ENCODE measurements at regions not wholly inside any gene's neighbourhood (a gene's known extent, or its start where the extent isn't known, plus 50 kb on each side); places are given as distances from the start of the nearest gene placed in this dataset.

DNA sequence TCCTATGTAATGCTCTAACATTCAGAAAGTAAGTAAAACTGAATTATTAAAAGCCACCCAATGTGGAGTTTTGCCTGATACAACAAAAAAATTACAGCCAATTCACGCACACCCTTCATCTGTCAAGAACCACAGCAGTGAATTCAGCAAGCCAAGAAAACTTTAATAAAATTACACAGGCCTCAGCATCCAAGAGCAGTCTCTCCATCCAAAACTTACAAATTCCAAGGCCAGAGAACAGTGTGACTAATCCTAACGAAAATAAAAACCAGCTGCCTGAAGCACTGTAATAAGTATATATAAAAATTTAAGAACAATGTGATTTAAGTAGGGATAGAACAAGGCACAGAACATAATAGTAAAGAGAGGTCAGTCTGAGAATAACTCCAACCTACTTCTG is 54.2 kb downstream of the SIX6 start:
- DNase-seq (ENCODE audit: low spot score in 2 of 2) (no peak), ATAC-seq (no peak)
- Mint-ChIP-seq H3K27ac (no peak overlapping the region), H3K9me3 (no peaks in the 10 kb centered on the region), H3K36me3 (no peaks in the 10 kb centered on the region)

DNA sequence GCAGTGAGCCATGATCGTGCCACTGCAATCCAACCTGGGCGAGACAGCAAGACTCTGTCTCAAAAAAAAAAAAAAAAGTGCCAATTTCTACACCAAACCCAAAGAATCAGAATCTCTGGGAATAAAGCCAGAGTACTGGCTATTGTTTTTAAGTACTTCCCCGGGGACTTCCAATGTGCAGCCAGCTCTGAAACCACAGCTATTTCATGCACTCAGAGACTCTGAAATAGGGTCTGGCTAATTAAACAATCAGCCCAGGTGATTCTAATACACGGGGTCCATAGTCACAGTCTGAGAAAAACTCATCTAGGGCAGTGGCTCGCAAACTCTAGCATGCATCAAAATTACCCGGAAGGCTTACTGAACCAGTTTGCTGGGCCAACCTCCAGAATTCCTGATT is 56.3 kb downstream of the SIX6 start:
- H3K27ac Mint-ChIP-seq, result no peak overlapping the region

DNA sequence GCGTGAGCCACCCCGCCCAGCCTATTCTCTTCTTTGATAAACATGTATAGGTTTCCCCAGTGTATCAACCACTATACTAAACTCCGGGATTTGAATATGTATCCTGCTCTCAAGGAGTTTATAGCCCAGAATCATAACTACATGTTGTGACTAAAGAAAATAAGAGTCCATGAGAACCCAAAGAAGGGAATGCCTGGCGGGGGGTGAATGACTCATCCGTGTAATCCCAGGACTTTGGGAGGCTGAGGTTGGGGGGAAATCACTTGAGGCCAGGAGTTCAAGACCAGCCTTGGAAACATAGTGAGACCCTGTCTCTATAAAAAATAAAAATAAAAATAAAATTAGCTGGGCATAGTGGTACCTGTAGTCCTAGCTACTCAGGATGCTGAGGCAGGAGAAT is 57.2 kb downstream of the SIX6 start:
- ATAC-seq (no peak), DNase-seq (ENCODE audit: low spot score in 2 of 2) (no peak)
- Mint-ChIP-seq H3K27ac (no peak overlapping the region), H3K36me3 (no peaks in the 10 kb centered on the region), H3K9me3 (no peaks in the 10 kb centered on the region)

More for the DNA sequence above, 56.3 kb downstream of the SIX6 start:
- H3K9me3 Mint-ChIP-seq, result no peaks in the 10 kb centered on the region
- no peaks in the 10 kb centered on the region for H3K36me3 Mint-ChIP-seq
- ATAC-seq (no peak), DNase-seq (ENCODE audit: low spot score in 2 of 2) (no peak)

DNA sequence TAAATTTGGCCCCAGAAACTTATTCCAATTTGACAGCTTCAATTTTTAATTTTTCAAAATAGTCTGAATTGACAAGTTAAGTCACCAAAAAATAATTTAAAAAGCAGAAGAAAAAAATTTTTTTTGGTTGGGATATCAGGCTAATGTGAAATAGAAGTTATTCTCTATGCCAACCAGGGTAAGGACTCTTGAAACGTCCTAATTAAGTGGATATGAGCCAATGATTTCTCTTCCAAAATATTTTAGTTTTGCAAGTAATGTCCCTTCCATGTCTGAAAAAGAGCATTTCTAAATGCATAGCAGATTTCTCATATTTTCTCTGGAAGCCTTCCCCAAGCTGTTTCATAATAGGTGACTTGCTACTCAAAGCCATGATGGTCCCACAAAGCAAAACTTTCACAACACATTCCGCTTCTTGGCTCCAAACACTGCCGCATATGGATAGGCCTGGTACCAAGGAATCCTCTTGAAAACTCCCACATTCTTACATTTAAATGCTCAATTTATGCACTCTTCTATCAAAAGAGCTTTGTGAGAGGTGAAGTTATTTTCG is 65.1 kb downstream of the SIX6 start:
- no peak overlapping the region for H3K27ac Mint-ChIP-seq
- DNase-seq (ENCODE audit: low spot score in 2 of 2), result no peak
- H3K9me3 Mint-ChIP-seq, result no peaks in the 10 kb centered on the region
- no peaks in the 10 kb centered on the region for H3K36me3 Mint-ChIP-seq
- no peak for ATAC-seq

GRCh38 chr14:60575008-60575407 is 66.1 kb downstream of the SIX6 start:
- DNase-seq (ENCODE audit: low spot score in 2 of 2), result no peak
- Mint-ChIP-seq H3K36me3 (no peaks in the 10 kb centered on the region), H3K27ac (no peak overlapping the region), H3K9me3 (no peaks in the 10 kb centered on the region)
- no peak for ATAC-seq

DNA sequence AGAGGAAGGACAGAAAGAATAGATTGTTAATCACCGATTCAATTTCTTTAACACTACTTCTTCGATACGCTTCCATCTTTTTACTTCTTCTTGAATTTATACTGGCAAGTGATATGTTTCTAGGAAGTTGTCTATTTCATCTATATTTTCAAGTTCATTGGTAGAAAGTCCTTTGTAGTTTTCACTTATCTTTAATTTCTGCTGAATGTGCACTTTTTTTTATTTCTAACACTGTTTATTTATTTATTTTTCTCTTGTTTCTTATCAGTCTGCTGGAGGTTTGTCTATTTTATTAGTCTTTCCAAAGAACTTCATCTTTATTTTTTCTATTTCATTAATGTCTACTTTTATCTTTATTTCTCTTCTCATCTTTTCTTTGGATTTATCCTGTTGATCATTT is 63.6 kb downstream of the SIX1 start:
- no peaks in the 10 kb centered on the region for H3K36me3 Mint-ChIP-seq
- no peak overlapping the region for H3K27ac Mint-ChIP-seq
- H3K9me3 Mint-ChIP-seq, result no peaks in the 10 kb centered on the region
- DNase-seq (ENCODE audit: low spot score in 2 of 2), result no peak
- ATAC-seq, result no peak

GRCh38 chr14:60589442-60589841 is 59.8 kb downstream of the SIX1 start:
- Mint-ChIP-seq H3K27ac (no peak overlapping the region), H3K9me3 (no peaks in the 10 kb centered on the region), H3K36me3 (no peaks in the 10 kb centered on the region)
- ATAC-seq, result peak; percentile 28 to 68
- DNase-seq (ENCODE audit: low spot score in 2 of 2), result no peak

- ATAC-seq (peak; percentile 66 to 79), DNase-seq (ENCODE audit: low spot score in 2 of 2) (no peak)
- Mint-ChIP-seq H3K27ac (no peak overlapping the region), H3K9me3 (no peaks in the 10 kb centered on the region), H3K36me3 (no peaks in the 10 kb centered on the region)
Observed at GRCh38 chr14:60590991-60591414, 58.3 kb downstream of the SIX1 start.

Data from activated naive CD4-positive, alpha-beta T cell treated with anti-CD3 and anti-CD28 coated beads, Interleukin-2, amount 50 U/mL, for 72 hours (primary cell).